GDM1 (cell line): ENCODE measurements at regions not wholly inside any gene's neighbourhood (a gene's known extent, or its start where the extent isn't known, plus 50 kb on each side); places are given as distances from the start of the nearest gene placed in this dataset.

Experiments used
- DNase-seq: peaks from one replicate; lab custom pipeline; 2025; lab: John Stamatoyannopoulos, UW

DNA sequence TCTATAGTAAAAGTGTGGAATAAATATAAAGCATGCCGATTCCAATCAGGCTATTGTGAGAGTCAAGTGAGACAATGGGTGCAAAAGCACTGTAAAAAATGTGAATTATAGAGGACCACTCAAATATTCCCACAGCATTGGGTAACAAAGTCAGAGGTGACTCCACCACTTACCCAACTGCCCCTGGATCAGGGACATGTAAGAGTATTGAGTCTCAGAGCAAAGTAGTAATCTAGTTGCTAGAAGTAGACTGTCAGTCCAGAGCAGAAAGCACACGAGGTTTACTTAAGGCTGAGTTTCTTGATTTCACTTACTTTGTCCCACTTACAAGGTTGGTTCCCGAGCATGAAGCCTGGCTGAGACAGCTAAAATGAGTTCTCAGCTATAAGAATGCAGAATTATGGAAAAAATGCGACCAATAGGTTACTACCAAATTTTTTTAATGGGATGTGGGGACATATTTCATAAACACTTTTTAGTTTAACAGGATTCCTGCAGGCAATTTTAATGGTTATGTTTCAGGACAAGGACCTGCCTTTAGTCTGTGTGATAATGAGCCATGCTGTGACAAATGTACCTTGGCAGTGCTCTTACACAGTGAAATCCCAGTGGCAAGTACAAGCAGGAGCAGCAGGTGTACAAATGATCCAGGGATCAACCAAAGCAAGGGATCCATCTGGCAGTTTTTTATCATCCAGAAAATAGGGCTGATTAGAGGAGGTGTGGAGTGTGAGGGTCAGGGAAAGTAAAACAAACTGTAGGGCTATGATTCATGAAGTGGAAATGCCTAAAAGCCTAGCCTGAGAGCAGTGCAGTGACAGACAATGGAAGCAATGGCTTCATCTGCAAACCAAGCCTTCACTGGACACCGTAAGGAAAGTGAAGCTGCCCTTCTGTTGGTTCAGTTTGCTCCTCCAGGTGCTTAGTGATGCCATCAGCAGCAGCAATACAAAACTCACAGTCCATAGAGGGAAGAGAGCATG, 156.2 kb upstream of the SPAG17 start:
- DNase-seq, result no peak

DNA sequence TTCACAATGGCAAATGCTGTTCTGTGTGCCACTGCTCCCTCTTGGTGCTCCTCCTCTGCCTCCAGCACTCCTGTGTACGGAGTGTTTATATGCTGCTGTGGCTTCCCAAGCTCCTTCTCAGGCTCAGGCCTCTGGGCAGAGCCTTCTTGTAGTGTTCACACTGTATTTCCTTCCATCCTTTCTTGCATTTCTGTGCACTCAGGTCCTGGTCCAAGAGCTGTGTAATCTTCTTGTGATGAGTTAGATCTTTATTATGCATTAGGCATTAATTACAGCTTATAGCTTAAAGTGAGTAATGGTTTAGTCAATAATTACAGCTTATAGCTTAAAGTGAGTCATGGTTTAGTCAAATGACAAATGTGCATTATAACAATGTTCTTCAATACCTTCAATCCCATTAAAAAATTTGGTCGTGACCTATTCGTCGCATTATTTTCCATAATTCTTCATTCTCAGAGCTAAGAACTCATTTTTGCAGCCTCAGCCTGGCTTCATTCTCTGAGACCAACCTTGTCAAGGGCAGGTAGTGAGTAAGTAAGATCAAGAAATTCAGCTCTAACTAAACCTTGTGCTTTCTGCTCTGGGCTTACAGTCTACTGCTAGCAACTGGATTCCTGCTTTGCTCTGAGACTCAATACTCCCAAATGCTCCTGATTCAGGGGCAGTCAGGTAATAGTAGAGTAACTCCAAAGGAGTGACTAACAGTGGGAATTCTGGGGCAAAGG, 154.5 kb upstream of the SPAG17 start:
- DNase-seq, result no peak

DNA sequence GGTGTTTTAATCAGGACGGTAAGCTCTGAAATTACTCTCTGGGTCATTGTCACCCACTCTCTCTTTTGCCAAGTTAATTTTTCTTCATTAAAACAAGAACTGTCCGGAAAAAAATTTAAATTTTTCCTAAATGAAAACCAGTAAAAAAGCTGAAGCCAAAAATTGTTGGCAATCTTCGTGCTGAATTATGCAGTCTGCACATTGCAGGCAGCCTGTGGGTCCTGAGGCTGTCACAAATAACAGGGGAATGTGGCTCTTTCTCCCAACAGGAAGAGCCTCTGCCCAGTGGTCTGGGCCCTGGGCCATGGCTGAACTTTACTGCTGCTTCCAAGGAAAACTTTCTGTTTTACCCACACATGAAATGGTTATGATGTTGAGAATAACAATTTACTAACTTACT, 153.9 kb upstream of the SPAG17 start:
- no peak for DNase-seq

GRCh38 chr1:118337346-118337745, 152.3 kb upstream of the SPAG17 start:
- no peak for DNase-seq

DNA sequence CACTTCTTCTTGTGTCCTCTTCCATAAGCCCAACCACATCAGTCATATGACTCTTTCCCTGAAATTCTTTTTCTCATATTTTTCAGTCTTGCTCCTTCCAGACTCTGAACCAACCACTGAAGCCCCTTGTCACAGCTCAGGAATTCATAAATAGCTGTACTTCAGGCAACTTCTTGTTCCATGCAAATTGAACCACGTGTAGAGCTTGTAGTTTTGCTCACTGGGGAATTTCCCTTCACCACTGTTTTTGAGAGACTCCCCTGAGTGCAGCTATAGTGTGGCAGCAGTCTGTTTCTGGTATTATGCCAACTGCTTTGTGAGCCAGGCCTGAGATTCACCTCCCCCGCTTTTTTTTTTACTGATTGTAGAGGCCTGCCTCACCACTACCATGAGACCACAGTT, 150.3 kb upstream of the SPAG17 start:
- DNase-seq, result no peak

GRCh38 chr1:118334506-118334905, 149.5 kb upstream of the SPAG17 start:
- no peak for DNase-seq

DNA sequence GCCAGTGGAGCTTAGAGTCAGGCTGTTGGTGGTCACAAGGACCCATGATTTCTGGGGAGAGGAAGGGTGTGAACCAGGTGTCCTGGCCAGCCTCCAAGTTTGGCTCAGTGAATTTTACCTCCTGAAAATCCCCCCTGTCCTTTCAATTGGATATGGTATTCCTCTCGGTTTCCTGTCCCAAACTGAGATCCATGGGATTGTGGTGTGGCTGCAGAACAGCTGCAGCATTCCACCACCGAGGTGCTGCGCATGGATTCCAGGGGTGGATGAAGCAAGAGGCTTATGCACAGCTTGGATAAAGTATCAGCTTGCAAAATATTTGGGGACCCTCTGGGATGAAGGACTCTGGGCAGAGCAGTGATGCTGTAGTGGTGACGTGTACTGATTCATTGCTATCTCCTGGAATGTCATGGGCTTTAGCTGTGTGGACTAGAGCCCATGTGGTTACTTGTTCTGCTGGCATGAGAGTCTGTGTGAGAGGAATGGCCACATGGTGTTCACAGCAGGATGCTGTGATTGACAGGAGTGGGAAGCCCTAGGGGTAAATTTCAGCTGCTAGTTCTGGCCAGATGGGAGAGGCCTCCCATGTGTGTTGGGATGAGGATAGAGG, 148.7 kb upstream of the SPAG17 start:
- no peak for DNase-seq

GRCh38 chr1:118326960-118327629, 142.1 kb upstream of the SPAG17 start:
- DNase-seq, result no peak

DNA sequence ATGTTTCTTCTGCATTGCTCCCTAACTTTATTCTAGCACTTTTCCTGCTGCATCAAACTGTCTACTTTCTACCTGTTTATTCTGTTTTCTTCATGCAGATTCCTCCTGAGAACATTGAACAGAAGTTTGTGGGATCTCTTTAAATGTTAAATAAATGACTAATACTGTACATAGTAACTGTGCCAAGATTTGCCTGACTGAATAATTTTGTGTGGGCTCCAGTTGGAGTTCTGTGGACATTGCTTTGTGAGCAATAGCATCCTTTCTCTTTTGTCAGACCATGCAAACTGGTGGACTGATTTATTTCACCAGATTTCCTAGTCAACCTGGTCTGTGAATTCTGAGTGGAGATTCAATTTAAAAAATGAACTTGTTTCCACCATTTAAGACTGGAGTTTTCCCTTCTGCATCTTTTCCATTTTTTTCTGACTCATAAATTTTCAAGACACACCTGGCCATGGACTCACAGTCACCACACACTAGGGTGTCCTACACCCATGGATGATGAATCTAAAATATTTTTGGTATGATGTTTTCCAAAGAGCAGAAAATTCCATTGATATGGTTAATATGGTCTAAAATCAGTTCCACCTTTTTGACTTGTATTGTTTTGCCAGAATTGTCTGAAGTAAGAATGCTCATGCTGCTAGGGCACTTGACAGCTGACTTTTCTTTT, 140.7 kb upstream of the SPAG17 start:
- no peak for DNase-seq

GRCh38 chr1:118323246-118323645, 138.2 kb upstream of the SPAG17 start:
- no peak for DNase-seq

- no peak for DNase-seq
Measured at GRCh38 chr1:118322331-118322730, 137.3 kb upstream of the SPAG17 start.

- DNase-seq, result no peak
Measured at GRCh38 chr1:118321840-118322239, 136.8 kb upstream of the SPAG17 start.

- no peak for DNase-seq
Measured at GRCh38 chr1:118317842-118318614, 133.0 kb upstream of the SPAG17 start.

DNA sequence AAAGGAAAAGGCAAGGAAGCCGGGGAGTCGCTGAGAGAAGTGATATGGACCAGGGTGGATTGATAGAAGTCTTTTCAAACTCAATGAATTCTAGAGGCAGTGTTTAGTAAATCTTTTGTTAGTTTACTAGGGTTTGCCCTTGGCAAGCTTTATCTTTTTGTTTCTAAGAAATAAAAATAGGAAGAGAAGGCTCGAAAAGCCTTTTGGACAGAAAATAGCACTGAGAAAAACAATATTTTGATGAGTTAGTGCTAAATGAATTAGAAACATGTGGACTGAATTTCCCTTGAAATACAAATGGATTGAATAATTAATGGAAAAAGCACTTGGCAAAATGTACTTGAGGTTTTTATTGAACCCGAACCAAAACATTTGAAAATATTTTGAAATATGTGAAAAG, 121.8 kb upstream of the SPAG17 start:
- DNase-seq, result no peak

DNA sequence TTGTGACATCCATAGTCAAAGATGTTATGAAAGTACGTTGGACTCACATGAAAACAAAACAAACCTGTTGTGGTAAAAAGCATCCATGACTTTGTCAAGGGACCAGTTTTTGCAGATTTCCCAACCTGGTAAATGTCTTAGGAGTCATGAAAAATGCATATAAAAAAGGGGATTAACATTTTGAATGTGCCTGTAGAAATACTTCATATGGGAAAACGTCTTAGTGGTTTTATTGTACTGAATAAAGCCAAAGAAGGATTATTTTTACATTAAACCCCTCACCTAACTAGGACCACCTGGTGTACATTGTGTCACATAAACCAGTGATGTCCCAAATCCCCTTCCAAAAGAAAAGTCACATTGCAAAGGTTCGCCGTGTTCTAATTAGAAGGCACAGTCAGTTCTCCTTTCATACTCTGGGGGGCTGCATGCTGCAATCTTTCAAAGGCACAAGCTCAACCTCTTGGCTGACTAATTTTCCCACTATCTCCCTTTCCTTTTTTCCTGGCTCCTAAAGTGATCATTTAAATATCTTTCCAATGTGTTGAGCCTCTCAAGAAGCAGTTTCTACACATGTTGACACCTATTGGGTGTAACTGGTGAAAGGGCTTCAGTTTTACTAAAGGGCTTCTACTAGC, 119.8 kb upstream of the SPAG17 start:
- DNase-seq, result no peak

- DNase-seq, result no peak
Measured at GRCh38 chr1:118303534-118303933, 118.5 kb upstream of the SPAG17 start.

GRCh38 chr1:118303064-118303463, 118.0 kb upstream of the SPAG17 start:
- DNase-seq, result no peak

- DNase-seq, result no peak
Measured at GRCh38 chr1:118302145-118302544, 117.1 kb upstream of the SPAG17 start.

DNA sequence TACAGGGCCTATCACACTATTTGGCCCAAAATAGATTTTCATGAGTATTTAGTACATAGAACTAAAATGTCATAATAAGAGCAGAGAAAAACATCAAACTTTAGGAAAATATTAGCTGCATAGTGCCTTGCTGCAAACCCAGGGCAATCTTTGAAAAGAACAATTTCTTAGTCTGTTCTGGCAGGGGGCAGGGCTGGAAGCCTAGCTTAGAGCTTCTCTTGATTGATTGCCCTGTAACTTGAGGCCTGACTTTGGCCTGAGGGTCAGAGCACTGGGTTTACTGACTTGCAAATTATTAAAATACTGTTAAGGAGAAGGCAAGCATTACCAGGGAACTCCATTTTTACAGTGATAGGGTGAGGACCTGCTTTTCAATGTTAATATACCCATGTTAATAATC, 115.8 kb upstream of the SPAG17 start:
- no peak for DNase-seq

- no peak for DNase-seq
Measured at GRCh38 chr1:118298397-118298796, 113.4 kb upstream of the SPAG17 start.
